Spleen (tissue), 11 donors: ENCODE measurements at regions not wholly inside any gene's neighbourhood (a gene's known extent, or its start where the extent isn't known, plus 50 kb on each side); places are given as distances from the start of the nearest gene placed in this dataset.

Source experiments
- DNase-seq: peaks from one replicate; pipeline ENCODE4 v3.0.0-alpha.2; 2020
- H3K27ac ChIP-seq, 8 donors: fragments of 200-600 bp; sonication (generic) in 7 of 8; 1 replicate in 4 of 8; 2 replicates in 4 of 8; pipeline versions ENCODE4 v1.5.0 to v1.8.0; 2016 to 2021; ENCODE audit warnings: inconsistent platforms in 4 of 8, mild to moderate bottlenecking in 4 of 8, moderate library complexity in 1 of 8
- H3K27me3 ChIP-seq, 7 donors: fragments of 200-600 bp; sonication (generic) in 6 of 7; replicated peaks in 1 of 7; 1 replicate in 4 of 7; 2 replicates in 3 of 7; pipeline versions ENCODE4 v1.5.0 to v1.8.0; 2016 to 2021; ENCODE audit warnings: inconsistent platforms in 3 of 7, mild to moderate bottlenecking in 1 of 7
- H3K36me3 ChIP-seq, 6 donors: fragments of 200-600 bp; sonication (generic) in 5 of 6; 1 replicate in 4 of 6; 2 replicates in 2 of 6; pipeline versions ENCODE4 v1.5.0 to v1.8.0; 2016 to 2021; ENCODE audit warnings: inconsistent platforms in 2 of 6
- H3K4me1 ChIP-seq, 6 donors: fragments of 200-600 bp; sonication (generic) in 5 of 6; 1 replicate in 3 of 6; 2 replicates in 3 of 6; pipeline versions ENCODE4 v1.5.0 to v1.8.0; 2016 to 2021; ENCODE audit warnings: inconsistent platforms in 3 of 6
- H3K4me3 ChIP-seq, 8 donors: fragments of 200-600 bp; sonication (generic) in 7 of 8; 1 replicate in 4 of 8; 2 replicates in 4 of 8; pipeline versions ENCODE4 v1.5.0 to v1.8.0; 2016 to 2021; ENCODE audit warnings: inconsistent platforms in 4 of 8, mild to moderate bottlenecking in 4 of 8, moderate library complexity in 2 of 8
- H3K9me3 ChIP-seq, 8 donors: fragments of 200-600 bp; sonication (generic) in 7 of 8; 1 replicate in 4 of 8; 2 replicates in 4 of 8; pipeline versions ENCODE4 v1.5.0 to v1.8.0; 2016 to 2021; ENCODE audit warnings: inconsistent platforms in 4 of 8
- POLR2A ChIP-seq, 3 donors: fragments of 450-650 bp; IDR thresholded peaks; one replicate each; pipeline ENCODE4 v1.5.1; 2017; ENCODE audit warnings: antibody characterized with exemption in 3 of 3, mild to moderate bottlenecking in 1 of 3
- POLR2AphosphoS5 ChIP-seq, 3 donors: sonication (generic); formaldehyde crosslinking; IDR thresholded peaks; one replicate each; pipeline ENCODE4 v1.5.1; 2017; ENCODE audit warnings: antibody characterized with exemption in 3 of 3
- WGBS, 5 donors: extraction: QIAGEN DNeasy Blood & Tissue Kit in 3 of 5; methylation state at CpG; one replicate each; pipeline versions ENCODE4 v1.1.5 to v1.1.7; 2013 to 2018; 5-methylcytosine and 5-hydroxymethylcytosine counted together
- intact Hi-C: fragments of 100-400 bp; cut with DNase I; formaldehyde crosslinking; loops from one replicate; pipeline ENCODE4 v1.15.0; 2023; ENCODE audit warnings: low total_unique reads
- TF ChIP-seq, protein P1 (sequence below), 11 experiments: fragments of 200-600 bp in 7 of 11; fragments of 450-650 bp in 4 of 11; sonication (generic) in 4 of 11; IDR thresholded peaks in 8 of 11; conservative IDR thresholded peaks in 3 of 11; 1 replicate in 7 of 11; 2 replicates in 4 of 11; pipeline versions ENCODE4 v1.4.0 to v1.8.0; 2016 to 2021; ENCODE audit warnings: antibody characterized with exemption in 11 of 11, inconsistent platforms in 4 of 11, mild to moderate bottlenecking in 1 of 11
- donor health status: healthy with polysubstance abuse.
- donor health status: DM: no; HTN: no; CAD: no; lungs with moderate emphysema.
- donor health status: DM: no; HTN: no; CAD: no.
- donor health status: Bipolar disorder and iron deficiency.
- donor health status: healthy.
- donor health status: DM: no; HTN: no; CAD: no.
- donor health status: DM: yes; HTN: yes; CAD: no.

DNA sequence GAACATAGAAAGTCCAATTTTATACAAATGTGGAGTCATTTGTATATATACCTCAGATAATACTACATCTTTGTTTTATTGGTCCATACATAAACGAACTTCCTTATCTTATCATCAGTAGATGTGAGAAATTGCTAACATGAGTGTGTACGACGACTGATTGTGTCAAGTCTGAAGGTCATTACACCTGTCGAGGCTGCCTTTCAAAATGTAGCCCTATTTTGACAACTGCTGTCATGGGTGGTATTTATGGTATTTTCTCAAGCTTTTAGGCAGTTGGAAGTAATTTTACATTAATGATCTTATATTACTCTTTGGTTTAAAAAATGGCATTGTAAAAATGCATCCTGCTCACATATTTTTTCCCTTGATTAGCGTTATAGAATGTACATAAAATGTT is 183.7 kb upstream of the DNAJC19 start:
- no peaks in the 10 kb centered on the region for H3K9me3 ChIP-seq
- no peak overlapping the region for H3K4me3 ChIP-seq
- no peak overlapping the region for H3K27ac ChIP-seq
- WGBS, 5 donors, result 66 to 72% (median 71%) methylated on average over 5 of the region's 5 CpGs
- H3K27me3 ChIP-seq, result no peaks in the 10 kb centered on the region
- DNase-seq, result no peak
- peaks cover 0 to 4% (median 0%) of the 10 kb centered on the region in 6 donors for H3K4me1 ChIP-seq
- H3K36me3 ChIP-seq, result no peaks in the 10 kb centered on the region
- intact Hi-C loops, result loop anchor here (10.0 kb wide), 1 partner anchor 368 kb away; no protein-coding TSS in a partner anchor
- TF ChIP-seq POLR2AphosphoS5 (IDR thresholded peaks at IDR 0.05) (no peak), POLR2A (IDR thresholded peaks at IDR 0.05) (no peak)
- TF ChIP-seq, protein P1, sequence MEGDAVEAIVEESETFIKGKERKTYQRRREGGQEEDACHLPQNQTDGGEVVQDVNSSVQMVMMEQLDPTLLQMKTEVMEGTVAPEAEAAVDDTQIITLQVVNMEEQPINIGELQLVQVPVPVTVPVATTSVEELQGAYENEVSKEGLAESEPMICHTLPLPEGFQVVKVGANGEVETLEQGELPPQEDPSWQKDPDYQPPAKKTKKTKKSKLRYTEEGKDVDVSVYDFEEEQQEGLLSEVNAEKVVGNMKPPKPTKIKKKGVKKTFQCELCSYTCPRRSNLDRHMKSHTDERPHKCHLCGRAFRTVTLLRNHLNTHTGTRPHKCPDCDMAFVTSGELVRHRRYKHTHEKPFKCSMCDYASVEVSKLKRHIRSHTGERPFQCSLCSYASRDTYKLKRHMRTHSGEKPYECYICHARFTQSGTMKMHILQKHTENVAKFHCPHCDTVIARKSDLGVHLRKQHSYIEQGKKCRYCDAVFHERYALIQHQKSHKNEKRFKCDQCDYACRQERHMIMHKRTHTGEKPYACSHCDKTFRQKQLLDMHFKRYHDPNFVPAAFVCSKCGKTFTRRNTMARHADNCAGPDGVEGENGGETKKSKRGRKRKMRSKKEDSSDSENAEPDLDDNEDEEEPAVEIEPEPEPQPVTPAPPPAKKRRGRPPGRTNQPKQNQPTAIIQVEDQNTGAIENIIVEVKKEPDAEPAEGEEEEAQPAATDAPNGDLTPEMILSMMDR (IDR thresholded peaks at IDR 0.05 in 8 of 11, conservative IDR thresholded peaks at IDR 0.05 in 3 of 11), result no peak

DNA sequence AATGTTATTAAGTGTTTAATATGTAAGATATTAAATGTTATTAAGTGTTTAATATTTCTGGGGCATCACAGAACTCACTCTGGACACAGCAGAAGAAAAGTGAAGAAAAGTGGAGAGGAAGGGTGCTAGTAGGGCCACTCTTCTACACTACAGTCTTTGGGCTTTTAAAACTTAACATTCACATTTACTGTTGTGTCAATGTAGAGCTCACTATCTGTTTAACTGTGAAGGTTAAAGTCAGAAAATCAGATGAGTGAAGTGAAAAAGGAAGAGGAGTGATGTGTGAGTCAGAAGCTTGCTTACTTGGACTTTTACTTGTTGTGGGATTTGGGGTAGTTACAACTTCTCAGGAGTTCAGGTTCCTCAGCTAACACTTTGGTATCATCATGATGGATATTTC is 145.3 kb upstream of the DNAJC19 start:
- Histone ChIP-seq H3K4me3 (no peak overlapping the region), H3K36me3 (no peaks in the 10 kb centered on the region), H3K27me3 (no peaks in the 10 kb centered on the region), H3K9me3 (peaks cover 0 to 7% (median 0%) of the 10 kb centered on the region in 8 donors), H3K27ac (no peak overlapping the region), H3K4me1 (no peaks in the 10 kb centered on the region)
- DNase-seq, result no peak
- intact Hi-C loops, result no loop called here
- TF ChIP-seq POLR2A (IDR thresholded peaks at IDR 0.05) (no peak), POLR2AphosphoS5 (IDR thresholded peaks at IDR 0.05) (no peak)
- TF ChIP-seq, protein P1 (IDR thresholded peaks at IDR 0.05 in 8 of 11, conservative IDR thresholded peaks at IDR 0.05 in 3 of 11), result no peak

DNA sequence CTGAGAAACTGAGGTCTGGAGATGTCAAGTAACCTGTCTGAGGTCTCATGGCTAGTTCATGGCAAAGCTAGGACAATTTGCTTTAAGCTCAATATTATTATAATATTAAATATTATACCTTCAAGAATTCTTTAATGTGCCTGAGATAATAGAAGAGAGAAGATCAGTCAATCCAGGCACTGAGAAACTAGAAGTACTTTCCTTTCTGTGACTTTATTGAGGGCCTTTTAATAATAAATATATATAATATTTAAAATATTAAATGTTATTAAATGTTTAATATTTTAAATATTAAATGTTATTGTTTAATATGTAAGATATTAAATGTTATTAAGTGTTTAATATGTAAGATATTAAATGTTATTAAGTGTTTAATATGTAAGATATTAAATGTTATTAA is 144.3 kb upstream of the DNAJC19 start:
- H3K9me3 ChIP-seq, result peaks cover 0 to 7% (median 0%) of the 10 kb centered on the region in 8 donors
- DNase-seq, result no peak
- H3K4me3 ChIP-seq, result no peak overlapping the region
- no peaks in the 10 kb centered on the region for H3K4me1 ChIP-seq
- TF ChIP-seq POLR2A (IDR thresholded peaks at IDR 0.05), result no peak
- TF ChIP-seq, protein P1 (IDR thresholded peaks at IDR 0.05 in 8 of 11, conservative IDR thresholded peaks at IDR 0.05 in 3 of 11), result no peak
- no peak for TF ChIP-seq POLR2AphosphoS5 (IDR thresholded peaks at IDR 0.05)
- intact Hi-C loops, result no loop called here
- no peaks in the 10 kb centered on the region for H3K27me3 ChIP-seq
- no peak overlapping the region for H3K27ac ChIP-seq
- no peaks in the 10 kb centered on the region for H3K36me3 ChIP-seq

DNA sequence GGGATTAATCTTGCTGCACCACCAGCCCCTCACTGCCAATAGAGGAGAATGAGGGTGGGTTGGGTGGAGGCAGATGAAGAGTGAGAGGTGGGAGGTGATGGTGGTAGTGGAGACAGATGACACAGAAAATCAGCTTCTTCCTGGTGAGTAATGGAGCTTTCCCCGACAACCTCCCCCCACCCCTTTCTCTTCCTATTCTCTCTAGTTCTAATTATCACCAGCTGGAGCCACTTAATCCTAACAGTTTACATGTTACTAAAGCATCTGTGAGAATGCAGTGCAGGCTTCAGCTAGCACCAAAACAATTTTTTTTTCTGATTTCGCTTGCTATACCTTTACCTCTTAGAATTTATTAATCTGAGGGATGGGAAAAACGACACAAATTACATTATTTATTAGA is 116.1 kb upstream of the DNAJC19 start:
- Histone ChIP-seq H3K27ac (no peak overlapping the region), H3K9me3 (peaks cover 0 to 40% (median 19%) of the 10 kb centered on the region in 8 donors), H3K4me1 (no peaks in the 10 kb centered on the region), H3K27me3 (no peaks in the 10 kb centered on the region), H3K4me3 (no peak overlapping the region), H3K36me3 (no peaks in the 10 kb centered on the region)
- no peak for TF ChIP-seq POLR2AphosphoS5 (IDR thresholded peaks at IDR 0.05)
- no peak for TF ChIP-seq POLR2A (IDR thresholded peaks at IDR 0.05)
- TF ChIP-seq, protein P1 (IDR thresholded peaks at IDR 0.05 in 8 of 11, conservative IDR thresholded peaks at IDR 0.05 in 3 of 11), result no peak
- intact Hi-C loops, result no loop called here
- DNase-seq, result no peak
- 44 to 59% (median 55%) methylated on average over 3 of the region's 3 CpGs for WGBS, 5 donors
